CD4-positive, alpha-beta T cell treated with Interferon alpha-2 for 1 hour (primary cell): ENCODE measurements at regions not wholly inside any gene's neighbourhood (a gene's known extent, or its start where the extent isn't known, plus 50 kb on each side); places are given as distances from the start of the nearest gene placed in this dataset.

Experiments used
- DNase-seq, 2 donors: peaks; one replicate each; pipeline ENCODE4 v3.0.0-alpha.2; 2020 to 2022

GRCh38 chr9:113788616-113789330 is 87.3 kb upstream of the ZNF618 start:
- DNase-seq: no peak

GRCh38 chr9:113790093-113790492 is 86.0 kb upstream of the ZNF618 start:
- DNase-seq: no peak

- no peak for DNase-seq
Measured at GRCh38 chr9:113793558-113793957, 82.6 kb upstream of the ZNF618 start.

GRCh38 chr9:113794721-113795120 is 81.4 kb upstream of the ZNF618 start:
- DNase-seq: no peak

- no peak for DNase-seq
Measured at GRCh38 chr9:113795811-113796392, 80.2 kb upstream of the ZNF618 start.

GRCh38 chr9:113796646-113797426 is 79.3 kb upstream of the ZNF618 start:
- DNase-seq: no peak

- no peak for DNase-seq
Measured at GRCh38 chr9:113798062-113799030, 77.8 kb upstream of the ZNF618 start.

- DNase-seq: no peak
Measured at GRCh38 chr9:113800276-113800675, 75.8 kb upstream of the ZNF618 start.

- no peak for DNase-seq
Measured at GRCh38 chr9:113803811-113804589, 72.1 kb upstream of the ZNF618 start.

- DNase-seq: no peak
Measured at GRCh38 chr9:113805486-113806132, 70.5 kb upstream of the ZNF618 start.

GRCh38 chr9:113807173-113808061 is 68.7 kb upstream of the ZNF618 start:
- DNase-seq: peak; percentile 32 to 39

GRCh38 chr9:113808391-113809358 is 67.4 kb upstream of the ZNF618 start:
- no peak for DNase-seq

GRCh38 chr9:113817171-113817570 is 58.9 kb upstream of the ZNF618 start:
- DNase-seq: no peak

- no peak for DNase-seq
Measured at GRCh38 chr9:113818391-113818790, 57.7 kb upstream of the ZNF618 start.

- DNase-seq: no peak
Measured at GRCh38 chr9:113822315-113822714, 53.8 kb upstream of the ZNF618 start.

- DNase-seq: no peak
Measured at GRCh38 chr9:113823421-113823820, 52.7 kb upstream of the ZNF618 start.
